ENCODE measurements at regions not wholly inside any gene's neighbourhood (a gene's known extent, or its start where the extent isn't known, plus 50 kb on each side); places are given as distances from the start of the nearest gene placed in this dataset.

- intact Hi-C loops (cut with DNase I): no loop called here
Measured at GRCh38 chr5:111973961-111974360, 217.0 kb upstream of the NREP start.

GRCh38 chr5:111972548-111972947 lies 215.6 kb upstream of the NREP start:
- H3K27ac ChIP-seq: no peak overlapping the region
- intact Hi-C loops (cut with DNase I): no loop called here
- no peak overlapping the region for H3K4me3 ChIP-seq
- H3K27me3 ChIP-seq (replicated peaks; ENCODE audit: insufficient read depth): no peaks in the 10 kb centered on the region
- 94% methylated on average over 2 of the region's 2 CpGs for WGBS
- no peak for DNase-seq (ENCODE audit: low spot score)
- H3K36me3 ChIP-seq: no peaks in the 10 kb centered on the region
- no peaks in the 10 kb centered on the region for H3K4me1 ChIP-seq (replicated peaks)
- TF ChIP-seq POLR2A (IDR thresholded peaks at IDR 0.05) (no peak), CTCF (IDR thresholded peaks at IDR 0.05) (no peak), POLR2AphosphoS5 (IDR thresholded peaks at IDR 0.05) (no peak)
- H3K9me3 ChIP-seq: no peaks in the 10 kb centered on the region

More at GRCh38 chr5:111973961-111974360, 217.0 kb upstream of the NREP start:
- Histone ChIP-seq H3K4me3 (no peak overlapping the region), H3K4me1 (replicated peaks) (no peaks in the 10 kb centered on the region), H3K9me3 (no peaks in the 10 kb centered on the region), H3K27me3 (replicated peaks; ENCODE audit: insufficient read depth) (no peaks in the 10 kb centered on the region), H3K27ac (no peak overlapping the region), H3K36me3 (no peaks in the 10 kb centered on the region)
- DNase-seq (ENCODE audit: low spot score): no peak
- WGBS: 24% methylated on average over 2 of the region's 2 CpGs
- TF ChIP-seq POLR2AphosphoS5 (IDR thresholded peaks at IDR 0.05): no peak
- TF ChIP-seq POLR2A (IDR thresholded peaks at IDR 0.05): no peak
- TF ChIP-seq CTCF (IDR thresholded peaks at IDR 0.05): no peak

GRCh38 chr5:111972080-111972479 lies 215.1 kb upstream of the NREP start:
- DNase-seq (ENCODE audit: low spot score): no peak
- WGBS: 95% methylated on average over 2 of the region's 2 CpGs
- no peak overlapping the region for H3K4me3 ChIP-seq
- H3K27ac ChIP-seq: no peak overlapping the region
- TF ChIP-seq CTCF (IDR thresholded peaks at IDR 0.05): no peak
- no peak for TF ChIP-seq POLR2AphosphoS5 (IDR thresholded peaks at IDR 0.05)
- no peak for TF ChIP-seq POLR2A (IDR thresholded peaks at IDR 0.05)
- no peaks in the 10 kb centered on the region for H3K27me3 ChIP-seq (replicated peaks; ENCODE audit: insufficient read depth)
- intact Hi-C loops (cut with DNase I): no loop called here
- no peaks in the 10 kb centered on the region for H3K9me3 ChIP-seq
- no peaks in the 10 kb centered on the region for H3K4me1 ChIP-seq (replicated peaks)
- H3K36me3 ChIP-seq: no peaks in the 10 kb centered on the region

- H3K4me3 ChIP-seq: no peak overlapping the region
- no peaks in the 10 kb centered on the region for H3K27me3 ChIP-seq (replicated peaks; ENCODE audit: insufficient read depth)
- no peak overlapping the region for H3K27ac ChIP-seq
- no peak for TF ChIP-seq POLR2A (IDR thresholded peaks at IDR 0.05)
- TF ChIP-seq POLR2AphosphoS5 (IDR thresholded peaks at IDR 0.05): no peak
- no peak for TF ChIP-seq CTCF (IDR thresholded peaks at IDR 0.05)
- no peaks in the 10 kb centered on the region for H3K9me3 ChIP-seq
- H3K36me3 ChIP-seq: no peaks in the 10 kb centered on the region
- DNase-seq (ENCODE audit: low spot score): no peak
- 21% methylated on average over 1 of the region's 1 CpG for WGBS
- intact Hi-C loops (cut with DNase I): no loop called here
- no peaks in the 10 kb centered on the region for H3K4me1 ChIP-seq (replicated peaks)
Measured at GRCh38 chr5:111968459-111968858, 211.5 kb upstream of the NREP start.

- intact Hi-C loops (cut with DNase I): no loop called here
- Histone ChIP-seq H3K27ac (no peak overlapping the region), H3K27me3 (replicated peaks; ENCODE audit: insufficient read depth) (no peaks in the 10 kb centered on the region), H3K9me3 (no peaks in the 10 kb centered on the region), H3K4me3 (no peak overlapping the region), H3K4me1 (replicated peaks) (no peaks in the 10 kb centered on the region), H3K36me3 (no peaks in the 10 kb centered on the region)
- DNase-seq (ENCODE audit: low spot score): no peak
- WGBS: 97% methylated on average over 8 of the region's 8 CpGs
- no peak for TF ChIP-seq POLR2AphosphoS5 (IDR thresholded peaks at IDR 0.05)
- TF ChIP-seq POLR2A (IDR thresholded peaks at IDR 0.05): no peak
- TF ChIP-seq CTCF (IDR thresholded peaks at IDR 0.05): no peak
Measured at GRCh38 chr5:111967463-111967862, 210.5 kb upstream of the NREP start.

Measured in prostate gland (tissue), 2 donors.